CD14-positive monocyte (primary cell): ENCODE measurements at regions not wholly inside any gene's neighbourhood (a gene's known extent, or its start where the extent isn't known, plus 50 kb on each side); places are given as distances from the start of the nearest gene placed in this dataset.

ENCODE experiments used
- DNase-seq, 3 donors: peaks; one replicate each; pipeline ENCODE4 v3.0.0-alpha.2; 2011 to 2022
- H2AFZ ChIP-seq: 2 replicates; pipeline ENCODE4 v1.6.0; 2012; ENCODE audit warnings: mild to moderate bottlenecking, low read depth, low read length, inconsistent platforms; ENCODE audit not compliant: insufficient read depth, poor library complexity, severe bottlenecking
- H3K27ac ChIP-seq, 2 donors: 1 replicate in 1 of 2; 2 replicates in 1 of 2; pipeline ENCODE4 v1.5.1; 2012 to 2013; ENCODE audit warnings: low read length in 2 of 2, control low read depth in 1 of 2, inconsistent platforms in 1 of 2, low read depth in 1 of 2, mild to moderate bottlenecking in 1 of 2
- H3K27me3 ChIP-seq, 2 donors: one replicate each; pipeline versions ENCODE4 v1.6.0 to v1.6.1; 2011 to 2013; ENCODE audit warnings: low read length in 2 of 2; ENCODE audit not compliant: control insufficient read depth in 2 of 2, insufficient read depth in 2 of 2
- H3K36me3 ChIP-seq, 2 donors: replicated peaks in 1 of 2; 1 replicate in 1 of 2; 2 replicates in 1 of 2; pipeline versions ENCODE4 v1.5.1 to v1.6.1; 2012 to 2013; ENCODE audit warnings: low read length in 2 of 2, control low read depth in 1 of 2, inconsistent platforms in 1 of 2, mild to moderate bottlenecking in 1 of 2; ENCODE audit not compliant: insufficient read depth in 2 of 2, control insufficient read depth in 1 of 2
- H3K4me1 ChIP-seq, 2 donors: 1 replicate in 1 of 2; 2 replicates in 1 of 2; pipeline versions ENCODE4 v1.5.1 to v1.6.1; 2012 to 2013; ENCODE audit warnings: low read length in 2 of 2, control low read depth in 1 of 2, inconsistent platforms in 1 of 2, mild to moderate bottlenecking in 1 of 2, moderate library complexity in 1 of 2; ENCODE audit not compliant: insufficient read depth in 2 of 2, control insufficient read depth in 1 of 2
- H3K4me2 ChIP-seq: replicated peaks from 2 replicates; pipeline ENCODE3; 2012; ENCODE audit warnings: low read length, moderate library complexity, mild to moderate bottlenecking; ENCODE audit not compliant: poor library complexity, severe bottlenecking; ENCODE audit errors: extremely low read depth
- H3K4me3 ChIP-seq, 3 experiments: fragments of 200-600 bp in 1 of 3; sonication (generic) in 1 of 3; replicated peaks in 1 of 3; 1 replicate in 2 of 3; 2 replicates in 1 of 3; pipeline ENCODE4 v1.5.1; 2011 to 2013; ENCODE audit warnings: low read length in 3 of 3, mild to moderate bottlenecking in 3 of 3, control low read depth in 2 of 3, low read depth in 2 of 3, inconsistent platforms in 1 of 3, moderate library complexity in 1 of 3
- H3K79me2 ChIP-seq: 2 replicates; pipeline ENCODE4 v1.6.0; 2012; ENCODE audit warnings: mild to moderate bottlenecking, control low read depth, inconsistent platforms, low read length, moderate library complexity; ENCODE audit not compliant: insufficient read depth
- H3K9ac ChIP-seq: 2 replicates; pipeline ENCODE4 v1.6.0; 2017; ENCODE audit warnings: low read length, mild to moderate bottlenecking; ENCODE audit not compliant: insufficient read depth, poor library complexity, severe bottlenecking
- H3K9me3 ChIP-seq, 2 donors: replicated peaks in 1 of 2; 1 replicate in 1 of 2; 2 replicates in 1 of 2; pipeline versions ENCODE4 v1.5.1 to v1.6.1; 2012 to 2013; ENCODE audit warnings: low read length in 2 of 2, control low read depth in 1 of 2; ENCODE audit not compliant: control insufficient read depth in 1 of 2, insufficient read depth in 1 of 2
- H4K20me1 ChIP-seq: 2 replicates; pipeline ENCODE4 v1.6.0; 2012; ENCODE audit warnings: mild to moderate bottlenecking, low read length, control low read depth, moderate library complexity; ENCODE audit not compliant: insufficient read depth
- H3K27ac Mint-ChIP-seq, 7 donors: one replicate each; pipeline ENCODE4 v1.8.0; 2020; ENCODE audit warnings: mild to moderate bottlenecking in 7 of 7, mixed read lengths in 7 of 7, moderate library complexity in 6 of 7, inconsistent platforms in 2 of 7
- H3K27me3 Mint-ChIP-seq, 3 donors: one replicate each; pipeline ENCODE4 v1.8.0; 2021 to 2022; ENCODE audit warnings: low read depth in 3 of 3, mild to moderate bottlenecking in 3 of 3, mixed read lengths in 3 of 3, moderate library complexity in 3 of 3, inconsistent platforms in 1 of 3
- H3K36me3 Mint-ChIP-seq, 2 donors: one replicate each; pipeline ENCODE4 v1.8.0; 2020; ENCODE audit warnings: mixed read lengths in 2 of 2, inconsistent platforms in 1 of 2, mild to moderate bottlenecking in 1 of 2
- H3K4me1 Mint-ChIP-seq: one replicate; pipeline ENCODE4 v1.8.0; 2020; ENCODE audit warnings: mild to moderate bottlenecking, mixed read lengths
- H3K4me3 Mint-ChIP-seq, 2 donors: one replicate each; pipeline ENCODE4 v1.8.0; 2020; ENCODE audit warnings: mild to moderate bottlenecking in 2 of 2, mixed read lengths in 2 of 2, moderate library complexity in 1 of 2
- H3K9me3 Mint-ChIP-seq, 7 donors: one replicate each; pipeline ENCODE4 v1.8.0; 2020 to 2022; ENCODE audit warnings: mixed read lengths in 7 of 7, mild to moderate bottlenecking in 6 of 7, moderate library complexity in 6 of 7, inconsistent platforms in 2 of 7
- CTCF ChIP-seq: fragments of 200-600 bp; IDR thresholded peaks from one replicate; pipeline ENCODE4 v1.8.0; 2022; ENCODE audit warnings: antibody characterized with exemption, mild to moderate bottlenecking
- WGBS: methylation state at CpG from one replicate; pipeline ENCODE4 v1.1.5; 2013; ENCODE audit warnings: missing lambda C conversion rate; ENCODE audit not compliant: insufficient coverage; 5-methylcytosine and 5-hydroxymethylcytosine counted together
- intact Hi-C, 2 donors: fragments of 100-400 bp; cut with micrococcal nuclease; formaldehyde crosslinking; loops; one replicate each; pipeline versions ENCODE4 v1.15.0 to v1.15.1; 2023

- no CpG with 5 or more reads among the region's 3 CpGs for WGBS
- H3K4me2 ChIP-seq, result no peak overlapping the region
- H3K27me3 Mint-ChIP-seq, result peaks cover 0 to 6% (median 3%) of the 10 kb centered on the region in 3 donors
Observed at GRCh38 chr4:128688033-128688721, 121.3 kb upstream of the JADE1 start.

GRCh38 chr4:128686810-128687209, 122.7 kb upstream of the JADE1 start:
- intact Hi-C loops, result no loop called here
- WGBS, result no CpG with 5 or more reads among the region's 2 CpGs
- no peaks in the 10 kb centered on the region for H4K20me1 ChIP-seq
- no peaks in the 10 kb centered on the region for H3K79me2 ChIP-seq
- no peak overlapping the region for H3K4me3 Mint-ChIP-seq
- DNase-seq, result no peak
- H3K9ac ChIP-seq, result no peak overlapping the region
- H3K4me2 ChIP-seq, result no peak overlapping the region
- H3K27ac Mint-ChIP-seq, result no peak overlapping the region
- no peaks in the 10 kb centered on the region for H3K4me1 Mint-ChIP-seq
- no peaks in the 10 kb centered on the region for H3K36me3 Mint-ChIP-seq
- peaks cover 3 to 16% (median 6%) of the 10 kb centered on the region in 7 donors for H3K9me3 Mint-ChIP-seq
- no peaks in the 10 kb centered on the region for H3K27me3 ChIP-seq
- no peak overlapping the region for H2AFZ ChIP-seq
- H3K27ac ChIP-seq, result no peak overlapping the region
- peaks cover 0 to 5% of the 10 kb centered on the region in 2 donors for H3K9me3 ChIP-seq
- H3K36me3 ChIP-seq, result no peaks in the 10 kb centered on the region
- H3K27me3 Mint-ChIP-seq, result peaks cover 0 to 6% (median 3%) of the 10 kb centered on the region in 3 donors
- H3K4me1 ChIP-seq, result no peaks in the 10 kb centered on the region
- TF ChIP-seq CTCF, result no peak
- H3K4me3 ChIP-seq, result no peak overlapping the region

More at GRCh38 chr4:128688033-128688721, 121.3 kb upstream of the JADE1 start:
- Histone ChIP-seq H3K4me3 (no peak overlapping the region), H3K9ac (no peak overlapping the region), H3K27me3 (no peaks in the 10 kb centered on the region), H2AFZ (no peak overlapping the region), H3K9me3 (peaks cover 0 to 8% of the 10 kb centered on the region in 2 donors), H3K79me2 (no peaks in the 10 kb centered on the region), H4K20me1 (no peaks in the 10 kb centered on the region), H3K27ac (no peak overlapping the region), H3K4me1 (no peaks in the 10 kb centered on the region), H3K36me3 (no peaks in the 10 kb centered on the region)
- Mint-ChIP-seq H3K36me3 (no peaks in the 10 kb centered on the region), H3K4me1 (no peaks in the 10 kb centered on the region), H3K9me3 (peaks cover 7 to 24% (median 12%) of the 10 kb centered on the region in 7 donors), H3K27ac (no peak overlapping the region), H3K4me3 (no peak overlapping the region)
- TF ChIP-seq CTCF, result no peak
- DNase-seq, result no peak
- intact Hi-C loops, result no loop called here
